ENCODE measurements at regions not wholly inside any gene's neighbourhood (a gene's known extent, or its start where the extent isn't known, plus 50 kb on each side); places are given as distances from the start of the nearest gene placed in this dataset.

GRCh38 chr17:79451167-79451566 lies 159.7 kb downstream of the RBFOX3 start:
- TF ChIP-seq, protein P1, sequence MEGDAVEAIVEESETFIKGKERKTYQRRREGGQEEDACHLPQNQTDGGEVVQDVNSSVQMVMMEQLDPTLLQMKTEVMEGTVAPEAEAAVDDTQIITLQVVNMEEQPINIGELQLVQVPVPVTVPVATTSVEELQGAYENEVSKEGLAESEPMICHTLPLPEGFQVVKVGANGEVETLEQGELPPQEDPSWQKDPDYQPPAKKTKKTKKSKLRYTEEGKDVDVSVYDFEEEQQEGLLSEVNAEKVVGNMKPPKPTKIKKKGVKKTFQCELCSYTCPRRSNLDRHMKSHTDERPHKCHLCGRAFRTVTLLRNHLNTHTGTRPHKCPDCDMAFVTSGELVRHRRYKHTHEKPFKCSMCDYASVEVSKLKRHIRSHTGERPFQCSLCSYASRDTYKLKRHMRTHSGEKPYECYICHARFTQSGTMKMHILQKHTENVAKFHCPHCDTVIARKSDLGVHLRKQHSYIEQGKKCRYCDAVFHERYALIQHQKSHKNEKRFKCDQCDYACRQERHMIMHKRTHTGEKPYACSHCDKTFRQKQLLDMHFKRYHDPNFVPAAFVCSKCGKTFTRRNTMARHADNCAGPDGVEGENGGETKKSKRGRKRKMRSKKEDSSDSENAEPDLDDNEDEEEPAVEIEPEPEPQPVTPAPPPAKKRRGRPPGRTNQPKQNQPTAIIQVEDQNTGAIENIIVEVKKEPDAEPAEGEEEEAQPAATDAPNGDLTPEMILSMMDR (IDR thresholded peaks at IDR 0.05): no peak
- TF ChIP-seq POLR2A (IDR thresholded peaks at IDR 0.05): no peak

Data from uterus (tissue), 2 donors.